ENCODE measurements at regions not wholly inside any gene's neighbourhood (a gene's known extent, or its start where the extent isn't known, plus 50 kb on each side); places are given as distances from the start of the nearest gene placed in this dataset.

DNA sequence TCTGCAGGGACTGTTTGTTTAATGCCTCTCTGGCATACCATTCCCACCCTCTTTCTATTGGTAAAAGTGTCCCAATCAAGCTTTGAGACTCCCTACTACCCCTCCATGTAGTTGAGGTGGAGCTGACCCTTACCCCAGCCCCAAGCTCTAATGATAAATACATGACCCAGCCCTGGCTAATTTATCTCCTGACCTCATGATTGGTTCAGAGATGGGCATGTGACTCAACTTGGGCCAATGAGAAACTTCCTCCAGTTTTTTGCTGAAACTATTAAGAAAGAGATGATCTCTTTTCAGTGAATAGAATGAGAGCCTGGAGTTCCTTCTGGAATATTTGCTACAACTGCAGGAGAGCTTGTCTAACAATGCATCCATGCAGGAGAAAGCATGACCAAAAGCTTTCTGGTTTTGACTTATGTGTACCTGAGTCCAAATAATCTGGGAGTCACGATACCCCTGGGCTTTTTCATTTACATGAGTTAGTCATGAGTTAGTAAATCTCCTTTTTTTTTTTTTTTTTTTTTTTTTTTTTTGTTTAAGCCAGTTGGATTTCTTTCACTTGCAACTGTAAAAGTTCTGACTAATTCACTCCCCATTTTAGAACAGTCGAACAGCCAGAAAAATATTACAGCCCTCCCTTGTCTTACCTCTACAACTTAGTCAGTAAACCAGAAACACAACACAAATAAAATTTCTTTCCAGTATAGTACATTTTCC is 66.5 kb upstream of the TLK1 start:
- TF ChIP-seq POLR2AphosphoS5 (IDR thresholded peaks at IDR 0.05) (no peak), POLR2A (IDR thresholded peaks at IDR 0.05) (no peak)
